ENCODE measurements at regions not wholly inside any gene's neighbourhood (a gene's known extent, or its start where the extent isn't known, plus 50 kb on each side); places are given as distances from the start of the nearest gene placed in this dataset.

DNA sequence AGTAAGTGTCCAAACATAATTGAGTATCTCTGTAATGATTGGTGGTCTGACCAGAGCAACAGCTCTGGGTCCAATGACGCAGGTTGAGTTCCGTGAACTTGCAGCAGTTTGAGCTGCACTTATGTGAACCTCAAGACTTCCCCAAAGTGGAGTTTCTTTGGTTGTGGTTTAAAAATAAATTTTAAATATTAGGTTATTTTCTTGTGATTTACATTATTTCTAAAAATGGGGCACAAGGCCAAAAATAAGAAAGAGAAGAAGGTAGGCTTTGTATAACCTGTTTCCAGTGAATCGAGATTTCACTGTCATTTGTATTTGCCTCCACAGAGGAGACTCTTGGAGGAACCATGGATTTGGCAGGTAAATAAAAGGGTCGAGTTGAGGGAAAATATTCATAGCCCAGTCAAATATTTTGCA, 166.4 kb upstream of the ZNF217 start:
- DNase-seq (ENCODE audit: extremely low spot score), result no peak
- POLR2A ChIA-PET, result no interaction called here
- TF ChIP-seq ZNF384 (IDR thresholded peaks at IDR 0.05) (no peak), ARNT (IDR thresholded peaks at IDR 0.05) (no peak), CTBP1 (IDR thresholded peaks at IDR 0.05; ENCODE audit: borderline replicate concordance) (no peak), TARDBP (IDR thresholded peaks at IDR 0.05) (no peak), FOXM1 (IDR thresholded peaks at IDR 0.05; ENCODE audit: borderline replicate concordance) (no peak), SP1 (IDR thresholded peaks at IDR 0.05) (no peak), HDGF (IDR thresholded peaks at IDR 0.05; ENCODE audit: borderline replicate concordance) (no peak), NFRKB (IDR thresholded peaks at IDR 0.05) (no peak), ELF4 (IDR thresholded peaks at IDR 0.05) (no peak), SUZ12 (IDR thresholded peaks at IDR 0.05) (no peak), FOXA1 (IDR thresholded peaks at IDR 0.05) (no peak), FOXK2 (IDR thresholded peaks at IDR 0.05) (no peak), LEF1 (IDR thresholded peaks at IDR 0.05; ENCODE audit: borderline replicate concordance) (no peak)
- CTCF ChIA-PET, result no interaction called here

DNA sequence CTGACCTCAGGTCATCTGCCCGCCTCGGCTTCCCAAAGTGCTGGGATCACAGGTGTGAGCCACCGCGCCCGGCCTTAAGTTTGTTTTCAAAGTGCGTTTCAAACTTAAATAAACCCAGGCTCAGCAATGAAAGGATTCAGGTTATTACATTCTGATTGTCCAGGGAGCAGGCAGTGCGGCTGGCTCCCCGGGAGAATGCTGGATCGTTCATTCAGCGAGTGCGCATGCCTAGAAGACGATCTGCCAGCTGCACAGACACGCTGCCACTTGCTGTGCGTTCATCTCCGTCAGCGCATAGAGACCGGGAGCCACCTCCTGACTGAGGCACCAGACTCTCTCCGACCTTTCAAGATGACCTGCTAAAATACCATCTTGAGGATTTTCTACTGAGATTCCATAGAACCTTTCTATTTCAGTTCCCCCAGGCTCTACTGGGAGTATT, 163.9 kb upstream of the ZNF217 start:
- DNase-seq (ENCODE audit: extremely low spot score), result no peak
- POLR2A ChIA-PET, result no interaction called here
- CTCF ChIA-PET, result interaction anchor here (0.7 kb wide), 2 partner anchors 198 to 339 kb away, joined by 3 to 5 read pairs; no protein-coding TSS in a partner anchor
- TF ChIP-seq HDGF (IDR thresholded peaks at IDR 0.05; ENCODE audit: borderline replicate concordance), result no peak
- TF ChIP-seq PKNOX1 (IDR thresholded peaks at IDR 0.05), result no peak
- TF ChIP-seq FOXK2 (IDR thresholded peaks at IDR 0.05), result no peak
- no peak for TF ChIP-seq ELF4 (IDR thresholded peaks at IDR 0.05)
- TF ChIP-seq SP1 (IDR thresholded peaks at IDR 0.05), result no peak

GRCh38 chr20:53755733-53756531, 162.3 kb upstream of the ZNF217 start:
- no peak for TF ChIP-seq PKNOX1 (IDR thresholded peaks at IDR 0.05)
- TF ChIP-seq BHLHE40 (IDR thresholded peaks at IDR 0.05; ENCODE audit: borderline replicate concordance), result no peak
- TF ChIP-seq ZNF384 (IDR thresholded peaks at IDR 0.05), result no peak
- TF ChIP-seq FOXK2 (IDR thresholded peaks at IDR 0.05), result no peak
- TF ChIP-seq FOXM1 (IDR thresholded peaks at IDR 0.05; ENCODE audit: borderline replicate concordance), result no peak
- TF ChIP-seq CTBP1 (IDR thresholded peaks at IDR 0.05; ENCODE audit: borderline replicate concordance), result no peak
- DNase-seq (ENCODE audit: extremely low spot score), result no peak
- POLR2A ChIA-PET, result no interaction called here
- CTCF ChIA-PET, result no interaction called here

GRCh38 chr20:53753880-53754459, 160.3 kb upstream of the ZNF217 start:
- POLR2A ChIA-PET, result interaction anchor here (1.3 to 1.5 kb wide), 2 partner anchors 9 to 16 kb away, joined by 4 read pairs; no protein-coding TSS in a partner anchor
- CTCF ChIA-PET, result interaction anchor here (0.9 kb wide), 1 partner anchor 15 kb away, joined by 3 read pairs; no protein-coding TSS in a partner anchor
- no peak for TF ChIP-seq FOXA1 (IDR thresholded peaks at IDR 0.05)
- no peak for TF ChIP-seq FOXK2 (IDR thresholded peaks at IDR 0.05)
- TF ChIP-seq ARNT (IDR thresholded peaks at IDR 0.05), result no peak
- TF ChIP-seq SUZ12 (IDR thresholded peaks at IDR 0.05), result no peak
- DNase-seq (ENCODE audit: extremely low spot score), result no peak

DNA sequence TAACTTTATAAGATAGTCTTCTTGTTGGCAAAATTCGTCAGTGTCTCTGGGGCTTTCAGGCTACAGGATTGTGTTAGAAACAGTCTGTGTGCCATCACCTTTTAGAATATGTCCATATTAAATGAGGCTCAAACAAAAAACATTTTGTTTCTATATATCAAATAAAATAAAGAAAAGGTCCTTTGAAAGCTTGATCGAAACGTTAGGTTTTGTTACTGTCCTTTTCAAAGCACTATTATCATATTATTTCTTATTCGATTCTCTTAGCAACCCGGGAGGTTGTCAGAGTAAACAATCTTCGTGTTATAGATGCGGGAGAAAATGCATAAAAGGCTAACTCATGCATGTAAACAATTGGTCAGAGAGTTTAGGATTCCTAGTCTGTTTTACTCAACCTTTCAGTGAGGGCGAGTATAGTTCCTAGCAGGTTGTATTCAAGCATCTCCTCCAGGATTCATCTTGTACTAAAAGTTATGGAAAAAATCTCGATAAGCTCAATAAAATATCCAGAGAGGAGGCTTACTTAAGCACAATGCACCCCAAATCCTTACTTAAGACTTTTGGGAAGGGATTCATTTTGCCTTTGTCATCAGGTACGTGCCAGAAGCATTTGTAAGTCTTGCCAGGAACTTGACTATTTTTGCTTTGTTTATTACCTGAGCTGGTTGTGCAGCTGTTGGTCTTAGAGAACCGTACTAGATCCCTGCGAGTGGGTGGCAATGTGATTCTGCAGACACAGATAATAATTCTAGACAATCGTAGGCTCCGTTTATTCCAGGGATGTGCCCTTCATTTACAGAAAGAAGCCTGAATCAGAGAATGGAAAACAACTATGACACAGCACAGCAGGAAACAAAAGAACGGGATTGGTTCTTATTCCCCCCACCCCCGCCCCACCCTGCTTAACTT, 159.6 kb upstream of the ZNF217 start:
- TF ChIP-seq FOXA1 (IDR thresholded peaks at IDR 0.05) (no peak), FOXM1 (IDR thresholded peaks at IDR 0.05; ENCODE audit: borderline replicate concordance) (no peak), BHLHE40 (IDR thresholded peaks at IDR 0.05; ENCODE audit: borderline replicate concordance) (no peak), LEF1 (IDR thresholded peaks at IDR 0.05; ENCODE audit: borderline replicate concordance) (no peak), CTBP1 (IDR thresholded peaks at IDR 0.05; ENCODE audit: borderline replicate concordance) (no peak), ELF4 (IDR thresholded peaks at IDR 0.05) (no peak), ARNT (IDR thresholded peaks at IDR 0.05) (no peak), NFRKB (IDR thresholded peaks at IDR 0.05) (no peak), HDGF (IDR thresholded peaks at IDR 0.05; ENCODE audit: borderline replicate concordance) (no peak), L3MBTL2 (conservative IDR thresholded peaks at IDR 0.05) (no peak), SUZ12 (IDR thresholded peaks at IDR 0.05) (no peak), FOXK2 (IDR thresholded peaks at IDR 0.05) (no peak), SP1 (IDR thresholded peaks at IDR 0.05) (no peak), PKNOX1 (IDR thresholded peaks at IDR 0.05) (no peak), ZNF384 (IDR thresholded peaks at IDR 0.05) (no peak), TARDBP (IDR thresholded peaks at IDR 0.05) (no peak)
- POLR2A ChIA-PET, result interaction anchor here (1.3 to 1.5 kb wide), 2 partner anchors 10 to 15 kb away, joined by 4 read pairs; no protein-coding TSS in a partner anchor
- CTCF ChIA-PET, result no interaction called here
- no peak for DNase-seq (ENCODE audit: extremely low spot score)
